ENCODE measurements at regions not wholly inside any gene's neighbourhood (a gene's known extent, or its start where the extent isn't known, plus 50 kb on each side); places are given as distances from the start of the nearest gene placed in this dataset.

- TF ChIP-seq POLR2A (IDR thresholded peaks at IDR 0.05) (no peak), CTCF (IDR thresholded peaks at IDR 0.05) (no peak), POLR2AphosphoS5 (IDR thresholded peaks at IDR 0.05; ENCODE audit: insufficient read depth in 1 of 2, low read depth in 1 of 2) (no peak)
Observed at GRCh38 chr2:200052627-200053026, 97.2 kb downstream of the MAIP1 start.
